ENCODE measurements at regions not wholly inside any gene's neighbourhood (a gene's known extent, or its start where the extent isn't known, plus 50 kb on each side); places are given as distances from the start of the nearest gene placed in this dataset.

DNA sequence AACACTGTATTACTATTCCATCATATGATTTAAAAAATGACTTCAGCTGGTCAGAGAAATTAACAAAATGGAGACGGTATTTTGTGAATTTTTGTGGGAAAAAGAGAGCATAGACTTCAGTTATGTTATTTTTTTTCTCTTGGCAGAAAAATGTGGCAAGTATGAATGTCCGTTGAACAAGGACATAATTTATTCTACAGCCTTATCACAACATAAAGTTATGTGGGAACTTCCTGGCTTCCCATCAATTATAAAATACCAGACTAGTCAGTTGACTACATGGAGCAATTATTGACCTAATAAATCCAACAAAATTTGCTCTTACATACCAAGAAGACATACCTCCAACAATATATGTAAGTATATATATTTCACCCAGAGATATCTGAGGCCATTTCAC is 88.6 kb upstream of the PPP1R3A start:
- no peak overlapping the region for H3K27ac ChIP-seq
- TF ChIP-seq, protein P1, sequence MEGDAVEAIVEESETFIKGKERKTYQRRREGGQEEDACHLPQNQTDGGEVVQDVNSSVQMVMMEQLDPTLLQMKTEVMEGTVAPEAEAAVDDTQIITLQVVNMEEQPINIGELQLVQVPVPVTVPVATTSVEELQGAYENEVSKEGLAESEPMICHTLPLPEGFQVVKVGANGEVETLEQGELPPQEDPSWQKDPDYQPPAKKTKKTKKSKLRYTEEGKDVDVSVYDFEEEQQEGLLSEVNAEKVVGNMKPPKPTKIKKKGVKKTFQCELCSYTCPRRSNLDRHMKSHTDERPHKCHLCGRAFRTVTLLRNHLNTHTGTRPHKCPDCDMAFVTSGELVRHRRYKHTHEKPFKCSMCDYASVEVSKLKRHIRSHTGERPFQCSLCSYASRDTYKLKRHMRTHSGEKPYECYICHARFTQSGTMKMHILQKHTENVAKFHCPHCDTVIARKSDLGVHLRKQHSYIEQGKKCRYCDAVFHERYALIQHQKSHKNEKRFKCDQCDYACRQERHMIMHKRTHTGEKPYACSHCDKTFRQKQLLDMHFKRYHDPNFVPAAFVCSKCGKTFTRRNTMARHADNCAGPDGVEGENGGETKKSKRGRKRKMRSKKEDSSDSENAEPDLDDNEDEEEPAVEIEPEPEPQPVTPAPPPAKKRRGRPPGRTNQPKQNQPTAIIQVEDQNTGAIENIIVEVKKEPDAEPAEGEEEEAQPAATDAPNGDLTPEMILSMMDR (conservative IDR thresholded peaks at IDR 0.05) = no peak

DNA sequence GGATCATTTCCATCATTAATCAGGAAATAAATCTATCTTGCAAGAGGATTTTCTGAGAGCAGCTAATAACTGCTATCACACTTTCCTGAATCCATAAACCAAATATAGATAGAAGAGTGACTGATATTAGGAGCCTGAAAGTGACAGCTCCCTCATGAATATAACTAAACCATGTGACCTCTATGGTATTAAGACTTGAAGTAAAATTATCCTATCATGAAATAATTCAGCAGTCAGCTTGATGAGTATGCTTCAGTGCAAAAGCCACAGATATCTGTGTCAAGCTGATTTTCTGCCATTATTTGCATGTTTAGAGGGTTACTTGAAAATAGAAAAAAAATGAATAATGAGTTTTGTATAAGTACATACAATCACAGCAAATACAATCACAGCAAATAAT is 80.1 kb upstream of the PPP1R3A start:
- TF ChIP-seq, protein P1 (conservative IDR thresholded peaks at IDR 0.05) = no peak
- no peak overlapping the region for H3K27ac ChIP-seq

DNA sequence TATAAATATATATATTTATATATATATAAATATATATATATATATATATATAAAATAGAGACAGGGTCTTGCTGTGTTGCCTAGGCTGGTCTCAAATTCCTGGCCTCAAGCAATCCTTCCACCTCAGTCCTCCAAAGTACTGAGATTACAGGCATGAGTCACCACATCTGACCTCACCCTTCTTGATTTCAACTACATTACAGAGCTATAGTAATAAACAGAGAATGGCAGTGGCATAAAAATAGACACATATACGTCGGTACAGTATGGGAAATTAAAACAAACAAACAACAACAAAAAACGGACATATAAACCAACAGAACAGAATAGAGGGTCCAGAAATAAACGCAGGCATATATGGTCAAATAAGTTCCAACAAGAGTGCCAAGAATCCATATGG is 77.6 kb upstream of the PPP1R3A start:
- TF ChIP-seq, protein P1 (conservative IDR thresholded peaks at IDR 0.05) = no peak
- H3K27ac ChIP-seq = no peak overlapping the region

DNA sequence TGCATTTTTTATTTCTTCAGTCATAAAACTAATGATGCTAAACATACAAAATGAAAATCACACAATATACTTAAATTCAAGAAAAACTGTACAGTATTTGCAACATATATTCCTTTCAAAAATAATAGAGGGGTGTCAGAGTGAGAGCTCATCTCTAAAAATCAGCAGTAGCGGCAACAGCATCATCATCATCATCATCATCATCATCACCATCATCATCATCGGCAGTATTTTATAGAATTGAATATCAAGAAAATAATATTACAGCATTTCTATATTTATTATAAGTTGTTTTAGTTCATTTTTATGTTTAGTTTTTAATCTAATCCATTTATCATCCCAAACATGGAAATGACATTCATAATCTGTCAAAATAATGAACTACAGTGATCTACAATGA is 67.4 kb upstream of the PPP1R3A start:
- TF ChIP-seq, protein P1 (conservative IDR thresholded peaks at IDR 0.05) = no peak
- H3K27ac ChIP-seq = no peak overlapping the region

DNA sequence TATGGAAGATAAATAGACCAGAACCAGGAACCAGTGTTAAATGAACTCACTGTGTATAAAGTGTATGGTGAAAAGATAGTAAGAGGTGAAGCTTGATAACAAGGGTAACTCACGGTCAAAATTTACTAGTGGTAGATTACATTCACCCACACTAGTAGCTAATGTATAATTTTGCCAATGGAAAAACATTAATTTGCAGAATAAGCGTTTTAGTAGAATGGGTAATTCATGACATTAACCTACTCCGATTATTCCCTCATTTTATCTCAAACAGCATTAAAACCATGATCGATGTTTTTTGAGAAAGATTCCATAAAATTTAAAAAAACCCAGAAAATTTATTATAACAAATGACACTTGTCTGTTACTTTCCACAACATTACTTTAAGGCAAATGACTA is 57.7 kb upstream of the PPP1R3A start:
- no peak overlapping the region for H3K27ac ChIP-seq
- TF ChIP-seq, protein P1 (conservative IDR thresholded peaks at IDR 0.05) = no peak

DNA sequence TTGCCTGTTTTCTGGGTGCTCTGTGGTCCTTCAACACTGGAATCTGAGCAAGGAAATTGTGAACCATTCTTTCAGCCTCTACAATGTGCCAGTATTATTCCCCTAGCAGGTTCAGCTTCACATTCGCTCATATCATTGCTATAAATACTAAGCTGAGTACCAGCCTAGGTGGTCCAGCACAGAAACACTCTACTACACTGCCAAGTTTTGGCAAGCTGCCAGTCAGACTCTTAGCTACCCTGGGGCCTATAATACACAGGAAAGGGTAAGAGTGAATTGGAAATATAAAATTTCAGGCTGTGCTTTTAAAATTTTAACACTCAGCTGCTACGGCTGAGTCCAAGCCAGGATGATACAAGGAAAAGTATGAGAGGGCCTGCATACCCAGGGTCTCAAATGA is 49.9 kb upstream of the PPP1R3A start:
- H3K27ac ChIP-seq = no peak overlapping the region
- TF ChIP-seq, protein P1 (conservative IDR thresholded peaks at IDR 0.05) = no peak
